ENCODE measurements at regions not wholly inside any gene's neighbourhood (a gene's known extent, or its start where the extent isn't known, plus 50 kb on each side); places are given as distances from the start of the nearest gene placed in this dataset.

- POLR2A ChIA-PET, result no interaction called here
- TF ChIP-seq CTCF (IDR thresholded peaks at IDR 0.05; ENCODE audit: unreplicated experiment), result no peak
- H3K9me3 Mint-ChIP-seq (ENCODE audit: unreplicated experiment), result peaks cover 17% of the 10 kb centered on the region
Measured at GRCh38 chr18:78455386-78455785, 524.2 kb upstream of the SALL3 start.

GRCh38 chr18:78457011-78457410 is 522.6 kb upstream of the SALL3 start:
- no TSS peak for BruUV-seq (replicated peaks)
- no peak for TF ChIP-seq CTCF (IDR thresholded peaks at IDR 0.05; ENCODE audit: unreplicated experiment)
- CTCF ChIA-PET, result no interaction called here
- no peak for DNase-seq (ENCODE audit: unreplicated experiment)
- H3K36me3 Mint-ChIP-seq (ENCODE audit: insufficient read depth, unreplicated experiment), result no peaks in the 10 kb centered on the region
- no peaks in the 10 kb centered on the region for H3K27me3 Mint-ChIP-seq (ENCODE audit: insufficient read depth, unreplicated experiment)
- H3K4me1 Mint-ChIP-seq (ENCODE audit: insufficient read depth, unreplicated experiment), result no peaks in the 10 kb centered on the region
- intact Hi-C loops (cut with micrococcal nuclease), result no loop called here
- H3K9me3 Mint-ChIP-seq (ENCODE audit: unreplicated experiment), result peaks cover 3% of the 10 kb centered on the region
- H3K27ac Mint-ChIP-seq (ENCODE audit: low read depth, unreplicated experiment), result no peak overlapping the region
- POLR2A ChIA-PET, result no interaction called here
- H3K4me3 Mint-ChIP-seq (ENCODE audit: unreplicated experiment), result no peak overlapping the region

More at GRCh38 chr18:78455386-78455785, 524.2 kb upstream of the SALL3 start:
- Mint-ChIP-seq H3K36me3 (ENCODE audit: insufficient read depth, unreplicated experiment) (no peaks in the 10 kb centered on the region), H3K4me1 (ENCODE audit: insufficient read depth, unreplicated experiment) (no peaks in the 10 kb centered on the region), H3K27ac (ENCODE audit: low read depth, unreplicated experiment) (no peak overlapping the region), H3K4me3 (ENCODE audit: unreplicated experiment) (no peak overlapping the region), H3K27me3 (ENCODE audit: insufficient read depth, unreplicated experiment) (no peaks in the 10 kb centered on the region)
- CTCF ChIA-PET, result no interaction called here
- no TSS peak for BruUV-seq (replicated peaks)
- DNase-seq (ENCODE audit: unreplicated experiment), result no peak
- intact Hi-C loops (cut with micrococcal nuclease), result no loop called here

GRCh38 chr18:78457731-78458130 is 521.9 kb upstream of the SALL3 start:
- H3K9me3 Mint-ChIP-seq (ENCODE audit: unreplicated experiment), result no peaks in the 10 kb centered on the region
- no peak overlapping the region for H3K27ac Mint-ChIP-seq (ENCODE audit: low read depth, unreplicated experiment)
- no peaks in the 10 kb centered on the region for H3K4me1 Mint-ChIP-seq (ENCODE audit: insufficient read depth, unreplicated experiment)
- no peak overlapping the region for H3K4me3 Mint-ChIP-seq (ENCODE audit: unreplicated experiment)
- H3K36me3 Mint-ChIP-seq (ENCODE audit: insufficient read depth, unreplicated experiment), result no peaks in the 10 kb centered on the region
- ChIA-PET CTCF (no interaction called here), POLR2A (no interaction called here)
- H3K27me3 Mint-ChIP-seq (ENCODE audit: insufficient read depth, unreplicated experiment), result no peaks in the 10 kb centered on the region
- TF ChIP-seq CTCF (IDR thresholded peaks at IDR 0.05; ENCODE audit: unreplicated experiment), result no peak
- BruUV-seq (replicated peaks), result no TSS peak
- intact Hi-C loops (cut with micrococcal nuclease), result no loop called here
- DNase-seq (ENCODE audit: unreplicated experiment), result no peak

- Mint-ChIP-seq H3K36me3 (ENCODE audit: insufficient read depth, unreplicated experiment) (no peaks in the 10 kb centered on the region), H3K4me1 (ENCODE audit: insufficient read depth, unreplicated experiment) (no peaks in the 10 kb centered on the region), H3K27me3 (ENCODE audit: insufficient read depth, unreplicated experiment) (no peaks in the 10 kb centered on the region), H3K4me3 (ENCODE audit: unreplicated experiment) (no peak overlapping the region), H3K9me3 (ENCODE audit: unreplicated experiment) (peaks cover 1% of the 10 kb centered on the region), H3K27ac (ENCODE audit: low read depth, unreplicated experiment) (no peak overlapping the region)
- CTCF ChIA-PET, result interaction anchor here (1.1 kb wide), 1 partner anchor 11 kb away, joined by 3 read pairs; no protein-coding TSS in a partner anchor
- DNase-seq (ENCODE audit: unreplicated experiment), result no peak
- no peak for TF ChIP-seq CTCF (IDR thresholded peaks at IDR 0.05; ENCODE audit: unreplicated experiment)
- POLR2A ChIA-PET, result no interaction called here
- intact Hi-C loops (cut with micrococcal nuclease), result no loop called here
- no TSS peak for BruUV-seq (replicated peaks)
Measured at GRCh38 chr18:78458356-78458755, 521.3 kb upstream of the SALL3 start.

Data from MCF 10A (cell line).